Hepatocyte (in vitro differentiated cells): ENCODE measurements at regions not wholly inside any gene's neighbourhood (a gene's known extent, or its start where the extent isn't known, plus 50 kb on each side); places are given as distances from the start of the nearest gene placed in this dataset.

Experiments used
- CTCF ChIP-seq: fragments of 200-600 bp; sonication (generic); IDR thresholded peaks from 2 replicates; pipeline ENCODE4 v1.5.1; 2016; ENCODE audit warnings: antibody characterized with exemption, mild to moderate bottlenecking; ENCODE audit not compliant: poor library complexity
- EZH2 ChIP-seq: fragments of 200-600 bp; sonication (generic); IDR thresholded peaks from 2 replicates; pipeline ENCODE4 v1.6.1; 2016; ENCODE audit warnings: antibody characterized with exemption, mild to moderate bottlenecking, borderline replicate concordance

- TF ChIP-seq CTCF (no peak), EZH2 (no peak)
Observed at GRCh38 chr2:239884051-239884405, 141.1 kb downstream of the NDUFA10 start.
